GM12872 (cell line): ENCODE measurements at regions not wholly inside any gene's neighbourhood (a gene's known extent, or its start where the extent isn't known, plus 50 kb on each side); places are given as distances from the start of the nearest gene placed in this dataset.

Source experiments
- CTCF ChIP-seq: IDR thresholded peaks from 3 replicates; pipeline ENCODE4 v1.5.1; 2011; ENCODE audit warnings: low read depth, mild to moderate bottlenecking, low read length, moderate library complexity; ENCODE audit not compliant: insufficient read depth

GRCh38 chr6:106872049-106872448 is 102.5 kb downstream of the CD24 start:
- no peak for TF ChIP-seq CTCF

GRCh38 chr6:106870824-106871717 is 103.5 kb downstream of the CD24 start:
- TF ChIP-seq CTCF = no peak

DNA sequence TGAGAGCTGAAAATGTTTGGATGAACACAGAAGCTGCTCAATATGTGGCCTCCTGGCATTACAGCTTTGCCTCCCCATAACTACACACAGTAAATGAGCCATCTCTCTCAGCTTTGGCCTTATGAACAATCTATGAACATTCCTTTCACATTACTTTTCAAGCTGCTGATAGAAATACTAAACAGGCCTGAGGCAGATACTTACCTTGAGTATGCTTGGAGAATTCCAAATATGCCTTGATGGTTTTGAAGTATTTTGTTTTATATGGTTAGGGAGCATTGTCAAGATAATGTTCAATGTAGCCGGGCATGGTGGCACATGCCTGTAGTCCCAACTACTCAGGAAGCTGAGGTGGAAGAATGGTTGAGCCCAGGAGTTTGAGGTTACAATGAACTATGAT is 104.5 kb downstream of the CD24 start:
- no peak for TF ChIP-seq CTCF

DNA sequence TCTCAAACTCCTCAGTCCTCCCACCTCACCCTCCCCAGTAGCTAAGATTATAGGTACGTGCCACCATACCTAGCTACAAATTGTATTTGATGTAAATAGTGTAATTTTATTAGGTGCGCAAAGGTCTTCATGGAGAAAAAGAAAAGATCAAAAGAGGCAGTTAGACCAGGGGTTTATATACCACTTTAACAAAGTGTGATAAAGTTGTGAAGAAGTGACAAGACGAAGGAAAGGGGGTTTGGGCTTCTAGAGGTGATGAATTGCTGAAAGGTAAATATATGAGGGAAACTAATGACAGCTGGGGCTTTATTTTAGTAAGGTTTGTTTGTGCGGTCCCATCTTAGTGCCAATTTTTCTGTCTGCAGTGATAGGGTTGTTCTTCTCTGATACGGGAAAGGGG is 105.3 kb downstream of the CD24 start:
- TF ChIP-seq CTCF = no peak

- no peak for TF ChIP-seq CTCF
Measured at GRCh38 chr6:106866875-106867658, 107.5 kb downstream of the CD24 start.

DNA sequence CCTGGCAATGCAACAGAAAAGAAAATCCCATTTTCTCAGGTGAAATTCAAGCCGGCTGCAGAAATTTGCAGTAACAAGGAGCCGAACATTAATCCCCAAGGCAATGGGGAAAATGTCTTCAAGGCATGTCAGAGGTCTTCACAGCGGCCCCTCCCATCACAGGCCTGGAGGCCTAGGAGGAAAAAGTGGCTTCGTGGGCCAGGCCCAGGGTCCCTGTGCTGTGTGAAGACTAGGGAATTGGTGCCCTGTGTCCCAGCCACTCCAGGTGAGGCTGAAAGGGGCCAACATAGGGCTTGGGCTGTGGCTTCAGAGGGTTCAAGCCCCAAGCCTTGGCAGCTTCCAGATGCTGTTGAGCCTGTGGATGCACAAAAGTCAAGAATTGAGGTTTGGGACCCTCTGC is 111.7 kb downstream of the CD24 start:
- no peak for TF ChIP-seq CTCF

DNA sequence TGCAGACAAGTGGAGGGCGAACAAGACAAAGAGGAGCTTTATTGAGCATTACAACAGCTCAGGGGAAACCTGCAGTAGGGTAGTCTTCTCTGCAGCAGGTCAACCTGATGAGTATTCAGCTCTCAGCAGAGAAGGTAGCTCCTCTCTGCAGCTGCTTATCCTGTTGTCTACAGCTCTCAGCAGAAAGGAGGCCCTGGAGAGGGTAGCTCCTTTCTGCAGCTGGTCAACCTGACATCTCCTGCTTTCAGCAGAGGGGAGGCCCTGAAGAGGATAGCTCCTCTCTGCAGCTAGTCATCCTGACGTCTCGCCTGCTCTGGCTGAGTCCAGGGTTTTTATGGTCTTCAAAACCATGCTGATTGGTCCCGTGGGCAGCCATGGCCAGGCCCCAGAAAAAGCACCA is 113.6 kb downstream of the CD24 start:
- no peak for TF ChIP-seq CTCF
